Fibroblast of lung (primary cell): ENCODE measurements at regions not wholly inside any gene's neighbourhood (a gene's known extent, or its start where the extent isn't known, plus 50 kb on each side); places are given as distances from the start of the nearest gene placed in this dataset.
A peak's percentile ranks its signal among the peaks of the same experiment; 100 is the strongest.

Source experiments
- DNase-seq, 2 donors: peaks; one replicate each; pipeline versions ENCODE4 v3.0.0 to v3.0.0-alpha.2; 2010; ENCODE audit warnings: low read depth in 2 of 2
- H2AFZ ChIP-seq: 2 replicates; pipeline ENCODE4 v1.5.1; 2012; ENCODE audit warnings: low read length, control low read depth, inconsistent platforms
- H3K27ac ChIP-seq: 2 replicates; pipeline ENCODE4 v1.5.1; 2011; ENCODE audit warnings: low read length, control low read depth; ENCODE audit not compliant: insufficient read depth
- H3K27me3 ChIP-seq: 2 replicates; pipeline ENCODE4 v1.5.1; 2011; ENCODE audit warnings: mild to moderate bottlenecking, low read length; ENCODE audit not compliant: control insufficient read depth, insufficient read depth
- H3K36me3 ChIP-seq: 2 replicates; pipeline ENCODE4 v1.5.1; 2011; ENCODE audit warnings: low read length; ENCODE audit not compliant: control insufficient read depth, insufficient read depth
- H3K4me1 ChIP-seq: 2 replicates; pipeline ENCODE4 v1.5.1; 2011; ENCODE audit warnings: low read length; ENCODE audit not compliant: control insufficient read depth, insufficient read depth; ENCODE audit errors: extremely low read depth
- H3K4me2 ChIP-seq: 2 replicates; pipeline ENCODE4 v1.5.1; 2011; ENCODE audit warnings: low read length, control low read depth; ENCODE audit not compliant: insufficient read depth; ENCODE audit errors: extremely low read depth
- H3K4me3 ChIP-seq, 4 experiments: fragments of 200-600 bp in 1 of 4; sonication (generic) in 1 of 4; replicated peaks in 1 of 4; 2 replicates each; pipeline ENCODE4 v1.5.1; 2011 to 2016; ENCODE audit warnings: low read length in 4 of 4, low read depth in 3 of 4, mild to moderate bottlenecking in 3 of 4, control low read depth in 2 of 4, inconsistent platforms in 1 of 4, mixed read lengths in 1 of 4; ENCODE audit not compliant: insufficient read depth in 1 of 4; ENCODE audit errors: control extremely low read depth in 1 of 4
- H3K79me2 ChIP-seq: 2 replicates; pipeline ENCODE4 v1.5.1; 2012; ENCODE audit warnings: mild to moderate bottlenecking, low read length, inconsistent platforms; ENCODE audit not compliant: control insufficient read depth, insufficient read depth
- H3K9ac ChIP-seq: 2 replicates; pipeline ENCODE4 v1.5.1; 2011; ENCODE audit warnings: mild to moderate bottlenecking, low read length, control low read depth; ENCODE audit not compliant: insufficient read depth
- H3K9me3 ChIP-seq: 2 replicates; pipeline ENCODE4 v1.5.1; 2012; ENCODE audit warnings: low read depth, low read length; ENCODE audit not compliant: control insufficient read depth, insufficient read depth
- H4K20me1 ChIP-seq: 2 replicates; pipeline ENCODE4 v1.5.1; 2011; ENCODE audit warnings: low read length; ENCODE audit not compliant: control insufficient read depth, insufficient read depth; ENCODE audit errors: extremely low read depth
- CTCF ChIP-seq, 2 donors: IDR thresholded peaks in 1 of 2; conservative IDR thresholded peaks in 1 of 2; 1 replicate in 1 of 2; 2 replicates in 1 of 2; pipeline ENCODE4 v1.5.1; 2011 to 2012; ENCODE audit warnings: low read length in 2 of 2, control low read depth in 1 of 2, inconsistent platforms in 1 of 2, low read depth in 1 of 2, mild to moderate bottlenecking in 1 of 2
- EZH2 ChIP-seq: IDR thresholded peaks from 2 replicates; pipeline ENCODE4 v1.5.1; 2012; ENCODE audit warnings: low read length, control low read depth, mild to moderate bottlenecking; ENCODE audit errors: missing control alignments

- TF ChIP-seq CTCF (conservative IDR thresholded peaks at IDR 0.05 in 1 of 2, IDR thresholded peaks at IDR 0.05 in 1 of 2; ENCODE audit: low read depth in 1 of 2, low read length in 2 of 2) (no peak), EZH2 (no peak)
- Histone ChIP-seq H3K9ac (no peak overlapping the region), H3K4me3 (no peak overlapping the region), H3K4me2 (no peak overlapping the region), H3K4me1 (no peaks in the 10 kb centered on the region), H3K36me3 (no peaks in the 10 kb centered on the region), H4K20me1 (no peaks in the 10 kb centered on the region), H3K27me3 (no peaks in the 10 kb centered on the region), H3K9me3 (no peaks in the 10 kb centered on the region), H3K79me2 (no peaks in the 10 kb centered on the region), H3K27ac (no peak overlapping the region), H2AFZ (no peak overlapping the region)
- DNase-seq, result no peak
Observed at GRCh38 chr3:70582803-70583202, 270.4 kb upstream of the MDFIC2 start.

- TF ChIP-seq EZH2 (no peak), CTCF (conservative IDR thresholded peaks at IDR 0.05 in 1 of 2, IDR thresholded peaks at IDR 0.05 in 1 of 2; ENCODE audit: low read depth in 1 of 2, low read length in 2 of 2) (no peak)
- H3K4me1 ChIP-seq, result no peaks in the 10 kb centered on the region
- no peaks in the 10 kb centered on the region for H3K27me3 ChIP-seq
- peak; percentile 13 to 41 for DNase-seq
- H3K9me3 ChIP-seq, result no peaks in the 10 kb centered on the region
- no peak overlapping the region for H3K4me2 ChIP-seq
- H4K20me1 ChIP-seq, result no peaks in the 10 kb centered on the region
- H3K9ac ChIP-seq, result no peak overlapping the region
- no peaks in the 10 kb centered on the region for H3K79me2 ChIP-seq
- no peak overlapping the region for H2AFZ ChIP-seq
- H3K4me3 ChIP-seq, result no peak overlapping the region
- no peaks in the 10 kb centered on the region for H3K36me3 ChIP-seq
- H3K27ac ChIP-seq, result no peak overlapping the region
Observed at GRCh38 chr3:70580021-70580420, 267.6 kb upstream of the MDFIC2 start.

- Histone ChIP-seq H3K4me2 (no peak overlapping the region), H3K36me3 (no peaks in the 10 kb centered on the region), H4K20me1 (no peaks in the 10 kb centered on the region), H3K4me3 (no peak overlapping the region), H2AFZ (no peak overlapping the region), H3K4me1 (no peaks in the 10 kb centered on the region), H3K9me3 (no peaks in the 10 kb centered on the region), H3K27ac (no peak overlapping the region), H3K27me3 (peaks cover 3% of the 10 kb centered on the region), H3K79me2 (no peaks in the 10 kb centered on the region), H3K9ac (no peak overlapping the region)
- TF ChIP-seq EZH2, result no peak
- TF ChIP-seq CTCF (conservative IDR thresholded peaks at IDR 0.05 in 1 of 2, IDR thresholded peaks at IDR 0.05 in 1 of 2; ENCODE audit: low read depth in 1 of 2, low read length in 2 of 2), result no peak
- DNase-seq, result no peak
Observed at GRCh38 chr3:70571696-70572095, 259.3 kb upstream of the MDFIC2 start.
